NCI-H2081 treated with DMSO at 0.1 percent for 48 hours (cell line): ENCODE measurements at regions not wholly inside any gene's neighbourhood (a gene's known extent, or its start where the extent isn't known, plus 50 kb on each side); places are given as distances from the start of the nearest gene placed in this dataset.

Experiments
- DNase-seq: peaks from one replicate; lab custom pipeline; 2025; lab: John Stamatoyannopoulos, UW

- no peak for DNase-seq
Observed at GRCh38 chr2:4369826-4370419, 666.5 kb downstream of the DCDC2C start.

- no peak for DNase-seq
Observed at GRCh38 chr2:4370422-4371090, 667.2 kb downstream of the DCDC2C start.

GRCh38 chr2:4381049-4381448 is 677.7 kb downstream of the DCDC2C start:
- peak; percentile 93 for DNase-seq

GRCh38 chr2:4381773-4382172 is 678.4 kb downstream of the DCDC2C start:
- no peak for DNase-seq

- no peak for DNase-seq
Observed at GRCh38 chr2:4391013-4391412, 687.6 kb downstream of the DCDC2C start.

GRCh38 chr2:4404363-4404762 is 701.0 kb downstream of the DCDC2C start:
- no peak for DNase-seq

GRCh38 chr2:4408321-4408720 is 704.9 kb downstream of the DCDC2C start:
- no peak for DNase-seq

- DNase-seq, result no peak
Observed at GRCh38 chr2:4412637-4413187, 709.3 kb downstream of the DCDC2C start.

- no peak for DNase-seq
Observed at GRCh38 chr2:4415171-4415570, 711.8 kb downstream of the DCDC2C start.

GRCh38 chr2:4415810-4416413 is 712.5 kb downstream of the DCDC2C start:
- DNase-seq, result no peak

- no peak for DNase-seq
Observed at GRCh38 chr2:4416431-4416830, 713.1 kb downstream of the DCDC2C start.

- no peak for DNase-seq
Observed at GRCh38 chr2:4417771-4418170, 714.4 kb downstream of the DCDC2C start.

GRCh38 chr2:4420032-4420431 is 716.7 kb downstream of the DCDC2C start:
- no peak for DNase-seq

- DNase-seq, result no peak
Observed at GRCh38 chr2:4424153-4424552, 720.8 kb downstream of the DCDC2C start.

- DNase-seq, result no peak
Observed at GRCh38 chr2:4427083-4427482, 723.7 kb downstream of the DCDC2C start.

- no peak for DNase-seq
Observed at GRCh38 chr2:4445821-4446220, 742.4 kb downstream of the DCDC2C start.

GRCh38 chr2:4454907-4455306 is 751.5 kb downstream of the DCDC2C start:
- DNase-seq, result no peak

- no peak for DNase-seq
Observed at GRCh38 chr2:4455486-4456155, 752.2 kb downstream of the DCDC2C start.

GRCh38 chr2:4464634-4465266 is 761.4 kb downstream of the DCDC2C start:
- no peak for DNase-seq

- DNase-seq, result no peak
Observed at GRCh38 chr2:4465671-4466070, 762.3 kb downstream of the DCDC2C start.

- DNase-seq, result no peak
Observed at GRCh38 chr2:4475618-4476017, 772.2 kb downstream of the DCDC2C start.

- no peak for DNase-seq
Observed at GRCh38 chr2:4483050-4483449, 779.7 kb downstream of the DCDC2C start.
